HepG2 (cell line): ENCODE measurements at regions not wholly inside any gene's neighbourhood (a gene's known extent, or its start where the extent isn't known, plus 50 kb on each side); places are given as distances from the start of the nearest gene placed in this dataset.

ENCODE experiments used
- CEBPG ChIP-seq: IDR thresholded peaks from 2 replicates; pipeline ENCODE4 v1.6.1; 2016
- EEA1 ChIP-seq: sonication (generic); formaldehyde crosslinking; IDR thresholded peaks from 2 replicates; pipeline ENCODE4 v1.5.1; 2020; ENCODE audit warnings: mild to moderate bottlenecking, missing genetic modification reagents, borderline replicate concordance
- FIP1L1 ChIP-seq: fragments of 200-400 bp; formaldehyde crosslinking; IDR thresholded peaks from 2 replicates; pipeline ENCODE4 v1.6.1; 2018; ENCODE audit warnings: low read depth, mild to moderate bottlenecking, low read length, moderate library complexity, borderline replicate concordance; ENCODE audit not compliant: insufficient read depth
- NFATC3 ChIP-seq: sonication (generic); formaldehyde crosslinking; IDR thresholded peaks from 2 replicates; pipeline ENCODE4 v1.5.1; 2020; ENCODE audit warnings: mild to moderate bottlenecking, missing genetic modification reagents
- NFE2 ChIP-seq: sonication (generic); formaldehyde crosslinking; IDR thresholded peaks from 2 replicates; pipeline ENCODE4 v1.4.0; 2020; ENCODE audit warnings: missing genetic modification reagents
- PAX8 ChIP-seq: sonication (generic); formaldehyde crosslinking; IDR thresholded peaks from 2 replicates; pipeline ENCODE4 v1.8.0; 2022; ENCODE audit warnings: mild to moderate bottlenecking, missing genetic modification reagents, borderline replicate concordance
- PLRG1 ChIP-seq: fragments of 450-650 bp; conservative IDR thresholded peaks from 2 replicates; pipeline ENCODE4 v1.6.1; 2016
- POGZ ChIP-seq: sonication (generic); formaldehyde crosslinking; IDR thresholded peaks from 2 replicates; pipeline ENCODE4 v1.4.0; 2020; ENCODE audit warnings: mild to moderate bottlenecking, missing genetic modification reagents
- POLR2AphosphoS2 ChIP-seq: IDR thresholded peaks from 2 replicates; pipeline ENCODE4 v1.6.1; 2011; ENCODE audit warnings: low read depth, low read length, improper control_type of control experiment
- U2AF1 ChIP-seq: fragments of 200-400 bp; formaldehyde crosslinking; optimal IDR thresholded peaks from 2 replicates; pipeline ENCODE3; 2017; ENCODE audit warnings: mild to moderate bottlenecking, low read depth, low read length
- ZNF280D ChIP-seq: sonication (generic); formaldehyde crosslinking; IDR thresholded peaks from 2 replicates; pipeline ENCODE4 v1.5.1; 2020; ENCODE audit warnings: mild to moderate bottlenecking, missing genetic modification reagents
- ZNF501 ChIP-seq: sonication (generic); formaldehyde crosslinking; IDR thresholded peaks from 2 replicates; pipeline ENCODE4 v1.5.1; 2020; ENCODE audit warnings: mild to moderate bottlenecking, moderate library complexity, missing genetic modification reagents
- ZNF616 ChIP-seq: sonication (generic); formaldehyde crosslinking; IDR thresholded peaks from 2 replicates; pipeline ENCODE4 v1.5.0; 2020; ENCODE audit warnings: low read depth, mild to moderate bottlenecking, missing genetic modification reagents
- ZNF747 ChIP-seq: sonication (generic); formaldehyde crosslinking; IDR thresholded peaks from 2 replicates; pipeline ENCODE4 v1.8.1; 2023; ENCODE audit warnings: missing genetic modification reagents, mild to moderate bottlenecking, borderline replicate concordance
- TF ChIP-seq, protein P1 (sequence below): sonication (generic); formaldehyde crosslinking; IDR thresholded peaks from 2 replicates; pipeline ENCODE4 v1.8.1; 2023; ENCODE audit warnings: missing genetic modification reagents, inconsistent platforms, borderline replicate concordance
- TF ChIP-seq, protein P2 (sequence below): sonication (generic); formaldehyde crosslinking; IDR thresholded peaks from 2 replicates; pipeline ENCODE4 v1.4.0; 2020; ENCODE audit warnings: missing genetic modification reagents, borderline replicate concordance
- TF ChIP-seq, protein P3 (sequence below): sonication (generic); formaldehyde crosslinking; IDR thresholded peaks from 2 replicates; pipeline ENCODE4 v1.5.0; 2020; ENCODE audit warnings: mild to moderate bottlenecking, missing genetic modification reagents
- TF ChIP-seq, protein P4 (sequence below): sonication (generic); formaldehyde crosslinking; IDR thresholded peaks from 2 replicates; pipeline ENCODE4 v1.5.1; 2020; ENCODE audit warnings: missing genetic modification reagents, mild to moderate bottlenecking, borderline replicate concordance

DNA sequence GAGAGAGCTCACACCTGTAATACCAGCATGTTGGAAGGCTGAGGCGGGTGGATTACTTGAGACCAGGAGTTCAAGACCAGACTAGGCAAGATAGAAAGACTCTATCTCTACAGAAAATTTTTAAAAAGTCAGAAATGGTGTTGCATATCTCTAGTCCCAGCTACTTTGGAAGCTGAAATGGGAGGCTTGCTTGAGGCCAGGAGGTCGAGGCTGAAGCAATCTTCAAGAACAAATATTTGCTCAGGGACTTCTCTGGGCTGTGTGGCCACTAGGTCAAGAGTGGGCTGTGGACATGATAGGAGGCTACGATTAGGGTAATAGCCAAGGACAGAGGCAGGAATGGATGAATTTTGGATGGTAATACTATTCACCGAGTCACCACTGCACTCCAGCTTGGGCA is 135.8 kb upstream of the PEG3 start (continued):
- TF ChIP-seq, protein P1, sequence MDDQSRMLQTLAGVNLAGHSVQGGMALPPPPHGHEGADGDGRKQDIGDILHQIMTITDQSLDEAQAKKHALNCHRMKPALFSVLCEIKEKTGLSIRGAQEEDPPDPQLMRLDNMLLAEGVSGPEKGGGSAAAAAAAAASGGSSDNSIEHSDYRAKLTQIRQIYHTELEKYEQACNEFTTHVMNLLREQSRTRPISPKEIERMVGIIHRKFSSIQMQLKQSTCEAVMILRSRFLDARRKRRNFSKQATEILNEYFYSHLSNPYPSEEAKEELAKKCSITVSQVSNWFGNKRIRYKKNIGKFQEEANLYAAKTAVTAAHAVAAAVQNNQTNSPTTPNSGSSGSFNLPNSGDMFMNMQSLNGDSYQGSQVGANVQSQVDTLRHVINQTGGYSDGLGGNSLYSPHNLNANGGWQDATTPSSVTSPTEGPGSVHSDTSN = no peak
- TF ChIP-seq NFATC3 (CRISPR knock-in tag) (no peak), ZNF501 (CRISPR knock-in tag) (no peak), EEA1 (no peak), POLR2AphosphoS2 (no peak), ZNF280D (CRISPR knock-in tag) (no peak), FIP1L1 (no peak), ZNF616 (CRISPR knock-in tag) (no peak), POGZ (CRISPR knock-in tag) (peak; percentile 43; the same call in 1 of the 2 replicates), U2AF1 (no peak), ZNF747 (CRISPR knock-in tag) (no peak), PAX8 (CRISPR knock-in tag) (no peak), NFE2 (no peak), CEBPG (CRISPR knock-in tag) (peak; percentile 86), PLRG1 (no peak)
- TF ChIP-seq, protein P2, sequence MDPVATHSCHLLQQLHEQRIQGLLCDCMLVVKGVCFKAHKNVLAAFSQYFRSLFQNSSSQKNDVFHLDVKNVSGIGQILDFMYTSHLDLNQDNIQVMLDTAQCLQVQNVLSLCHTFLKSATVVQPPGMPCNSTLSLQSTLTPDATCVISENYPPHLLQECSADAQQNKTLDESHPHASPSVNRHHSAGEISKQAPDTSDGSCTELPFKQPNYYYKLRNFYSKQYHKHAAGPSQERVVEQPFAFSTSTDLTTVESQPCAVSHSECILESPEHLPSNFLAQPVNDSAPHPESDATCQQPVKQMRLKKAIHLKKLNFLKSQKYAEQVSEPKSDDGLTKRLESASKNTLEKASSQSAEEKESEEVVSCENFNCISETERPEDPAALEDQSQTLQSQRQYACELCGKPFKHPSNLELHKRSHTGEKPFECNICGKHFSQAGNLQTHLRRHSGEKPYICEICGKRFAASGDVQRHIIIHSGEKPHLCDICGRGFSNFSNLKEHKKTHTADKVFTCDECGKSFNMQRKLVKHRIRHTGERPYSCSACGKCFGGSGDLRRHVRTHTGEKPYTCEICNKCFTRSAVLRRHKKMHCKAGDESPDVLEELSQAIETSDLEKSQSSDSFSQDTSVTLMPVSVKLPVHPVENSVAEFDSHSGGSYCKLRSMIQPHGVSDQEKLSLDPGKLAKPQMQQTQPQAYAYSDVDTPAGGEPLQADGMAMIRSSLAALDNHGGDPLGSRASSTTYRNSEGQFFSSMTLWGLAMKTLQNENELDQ (CRISPR knock-in tag) = no peak
- TF ChIP-seq, protein P3, sequence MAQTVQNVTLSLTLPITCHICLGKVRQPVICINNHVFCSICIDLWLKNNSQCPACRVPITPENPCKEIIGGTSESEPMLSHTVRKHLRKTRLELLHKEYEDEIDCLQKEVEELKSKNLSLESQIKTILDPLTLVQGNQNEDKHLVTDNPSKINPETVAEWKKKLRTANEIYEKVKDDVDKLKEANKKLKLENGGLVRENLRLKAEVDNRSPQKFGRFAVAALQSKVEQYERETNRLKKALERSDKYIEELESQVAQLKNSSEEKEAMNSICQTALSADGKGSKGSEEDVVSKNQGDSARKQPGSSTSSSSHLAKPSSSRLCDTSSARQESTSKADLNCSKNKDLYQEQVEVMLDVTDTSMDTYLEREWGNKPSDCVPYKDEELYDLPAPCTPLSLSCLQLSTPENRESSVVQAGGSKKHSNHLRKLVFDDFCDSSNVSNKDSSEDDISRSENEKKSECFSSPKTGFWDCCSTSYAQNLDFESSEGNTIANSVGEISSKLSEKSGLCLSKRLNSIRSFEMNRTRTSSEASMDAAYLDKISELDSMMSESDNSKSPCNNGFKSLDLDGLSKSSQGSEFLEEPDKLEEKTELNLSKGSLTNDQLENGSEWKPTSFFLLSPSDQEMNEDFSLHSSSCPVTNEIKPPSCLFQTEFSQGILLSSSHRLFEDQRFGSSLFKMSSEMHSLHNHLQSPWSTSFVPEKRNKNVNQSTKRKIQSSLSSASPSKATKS (CRISPR knock-in tag) = no peak
- TF ChIP-seq, protein P4, sequence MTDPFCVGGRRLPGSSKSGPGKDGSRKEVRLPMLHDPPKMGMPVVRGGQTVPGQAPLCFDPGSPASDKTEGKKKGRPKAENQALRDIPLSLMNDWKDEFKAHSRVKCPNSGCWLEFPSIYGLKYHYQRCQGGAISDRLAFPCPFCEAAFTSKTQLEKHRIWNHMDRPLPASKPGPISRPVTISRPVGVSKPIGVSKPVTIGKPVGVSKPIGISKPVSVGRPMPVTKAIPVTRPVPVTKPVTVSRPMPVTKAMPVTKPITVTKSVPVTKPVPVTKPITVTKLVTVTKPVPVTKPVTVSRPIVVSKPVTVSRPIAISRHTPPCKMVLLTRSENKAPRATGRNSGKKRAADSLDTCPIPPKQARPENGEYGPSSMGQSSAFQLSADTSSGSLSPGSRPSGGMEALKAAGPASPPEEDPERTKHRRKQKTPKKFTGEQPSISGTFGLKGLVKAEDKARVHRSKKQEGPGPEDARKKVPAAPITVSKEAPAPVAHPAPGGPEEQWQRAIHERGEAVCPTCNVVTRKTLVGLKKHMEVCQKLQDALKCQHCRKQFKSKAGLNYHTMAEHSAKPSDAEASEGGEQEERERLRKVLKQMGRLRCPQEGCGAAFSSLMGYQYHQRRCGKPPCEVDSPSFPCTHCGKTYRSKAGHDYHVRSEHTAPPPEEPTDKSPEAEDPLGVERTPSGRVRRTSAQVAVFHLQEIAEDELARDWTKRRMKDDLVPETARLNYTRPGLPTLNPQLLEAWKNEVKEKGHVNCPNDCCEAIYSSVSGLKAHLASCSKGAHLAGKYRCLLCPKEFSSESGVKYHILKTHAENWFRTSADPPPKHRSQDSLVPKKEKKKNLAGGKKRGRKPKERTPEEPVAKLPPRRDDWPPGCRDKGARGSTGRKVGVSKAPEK (CRISPR knock-in tag) = no peak
